Brain pericyte (primary cell): ENCODE measurements at regions not wholly inside any gene's neighbourhood (a gene's known extent, or its start where the extent isn't known, plus 50 kb on each side); places are given as distances from the start of the nearest gene placed in this dataset.

Experiments used
- DNase-seq: peaks from one replicate; pipeline ENCODE4 v3.0.0-alpha.2; 2012; ENCODE audit warnings: low read depth, low spot score

DNA sequence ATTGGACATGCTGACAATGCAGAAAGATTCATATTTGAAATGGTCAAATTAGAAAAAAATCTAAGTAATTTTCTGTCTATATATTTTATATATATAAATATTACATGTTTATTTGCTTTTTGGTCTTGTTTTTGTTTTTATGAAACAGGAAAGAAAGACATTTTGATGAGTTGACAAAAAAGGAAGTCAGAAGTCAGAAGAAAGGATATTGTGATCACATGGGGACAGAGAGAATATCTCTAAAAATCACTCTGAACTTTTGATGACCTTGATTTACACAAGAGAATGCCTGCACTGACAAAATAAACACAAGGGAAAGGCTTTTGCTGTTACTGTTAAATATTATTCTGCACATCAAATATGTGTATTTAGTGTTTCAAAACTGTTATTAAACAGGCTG lies 811.2 kb downstream of the SI start:
- DNase-seq, result no peak

DNA sequence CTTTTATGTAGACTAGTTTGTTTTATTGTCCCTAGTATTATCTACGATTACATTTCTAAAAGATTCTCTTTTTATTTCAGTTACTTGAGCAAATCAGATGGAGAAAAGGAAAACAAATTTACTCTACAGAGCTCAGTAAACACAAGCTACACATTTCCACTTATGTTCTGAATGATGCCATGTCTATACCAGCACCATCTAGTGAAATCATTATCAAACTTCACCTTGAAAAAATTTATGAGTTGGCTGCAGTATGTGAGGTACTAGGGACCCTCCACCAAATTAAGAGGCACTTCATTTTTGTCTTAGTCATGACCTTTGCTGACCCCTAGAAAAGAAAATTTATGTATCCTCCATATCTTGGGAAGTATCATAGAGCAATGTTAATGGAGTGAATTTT lies 827.4 kb downstream of the SI start:
- DNase-seq, result no peak

DNA sequence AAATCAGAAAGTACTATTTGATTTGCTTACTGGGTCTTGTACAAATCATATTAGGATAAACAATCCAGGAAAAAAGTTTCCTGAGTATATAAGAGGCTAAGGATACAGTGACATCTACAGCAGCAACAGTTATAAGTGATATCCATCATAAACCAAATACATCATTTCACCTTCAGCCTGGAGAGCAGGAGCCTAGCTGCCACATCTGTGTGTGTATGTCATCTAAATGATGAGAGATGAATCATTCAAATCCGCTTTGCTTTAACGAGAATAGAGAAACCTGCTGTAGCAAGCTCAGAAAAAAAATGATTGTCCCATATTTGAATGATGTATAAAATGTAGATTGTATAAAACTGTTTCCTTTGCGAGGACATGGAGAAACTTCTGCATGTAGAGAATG lies 841.4 kb downstream of the SI start:
- DNase-seq, result no peak

DNA sequence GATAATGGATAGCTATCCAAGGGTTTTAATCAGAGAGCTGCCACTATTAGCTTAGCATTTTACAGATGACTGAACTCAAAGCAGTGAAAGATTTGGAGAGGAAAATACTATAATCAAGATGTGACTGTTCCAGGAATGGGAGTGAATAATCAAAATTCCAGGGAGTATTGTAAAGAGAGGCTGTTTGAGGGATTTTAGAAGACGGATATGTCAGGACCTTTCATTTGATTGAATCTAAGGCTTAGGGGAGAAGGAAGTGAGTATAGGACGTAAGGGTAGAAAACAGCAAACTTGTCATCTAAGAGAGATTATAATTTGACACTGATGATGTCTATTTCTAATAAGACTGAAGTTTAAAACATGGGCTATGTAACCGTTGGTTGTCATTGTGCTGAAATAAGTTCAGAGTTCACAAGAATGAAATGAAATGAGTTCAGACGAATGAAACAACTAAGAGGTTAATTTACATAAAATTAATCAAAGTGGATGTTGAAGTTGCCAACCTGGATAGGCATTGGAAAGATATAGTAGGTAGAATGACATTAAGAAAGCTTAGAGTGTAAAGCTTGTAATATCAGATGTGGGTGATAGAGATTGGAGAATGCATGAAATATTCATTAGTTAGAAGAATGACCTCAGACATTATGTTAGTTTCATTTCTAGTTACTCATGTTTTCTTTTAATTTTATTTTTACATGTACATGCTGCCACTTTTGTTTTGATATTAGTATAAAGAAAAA lies 842.8 kb downstream of the SI start:
- no peak for DNase-seq

DNA sequence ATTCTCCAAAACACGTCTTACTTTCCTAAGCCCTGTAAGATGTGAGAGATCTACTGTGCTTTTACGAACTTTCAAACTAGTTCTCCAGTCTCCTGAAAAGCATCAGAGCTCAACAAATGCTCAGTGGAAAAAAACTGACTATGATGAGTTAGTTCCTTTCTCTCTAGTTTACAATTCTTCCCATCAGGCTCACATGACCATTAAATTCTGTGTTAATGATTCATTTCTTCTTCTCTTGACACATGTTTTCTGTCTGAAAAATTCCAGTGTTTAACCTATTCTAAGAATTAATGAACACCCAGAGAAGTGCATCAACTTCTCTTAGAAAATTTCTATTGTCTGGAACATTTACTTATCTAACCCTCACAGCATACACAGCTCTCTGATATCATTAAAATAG lies 844.3 kb downstream of the SI start:
- no peak for DNase-seq

DNA sequence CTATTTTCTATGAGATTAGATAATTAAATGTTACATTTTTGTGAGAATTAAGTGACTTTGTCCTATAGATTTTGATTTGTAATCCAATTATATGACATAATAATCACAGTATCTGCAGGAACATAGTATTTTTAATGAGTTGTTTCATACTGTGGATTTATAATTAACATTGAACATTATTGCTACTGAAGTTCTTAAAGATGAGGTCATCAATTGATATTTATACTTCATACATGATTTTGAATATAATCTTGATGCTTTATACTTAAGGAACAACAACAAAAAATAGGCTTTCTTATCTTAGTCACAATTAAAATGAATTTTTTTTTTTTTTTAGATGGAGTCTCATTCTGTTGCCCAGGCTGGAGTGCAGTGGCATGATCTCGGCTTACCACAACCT lies 846.6 kb downstream of the SI start:
- no peak for DNase-seq

DNA sequence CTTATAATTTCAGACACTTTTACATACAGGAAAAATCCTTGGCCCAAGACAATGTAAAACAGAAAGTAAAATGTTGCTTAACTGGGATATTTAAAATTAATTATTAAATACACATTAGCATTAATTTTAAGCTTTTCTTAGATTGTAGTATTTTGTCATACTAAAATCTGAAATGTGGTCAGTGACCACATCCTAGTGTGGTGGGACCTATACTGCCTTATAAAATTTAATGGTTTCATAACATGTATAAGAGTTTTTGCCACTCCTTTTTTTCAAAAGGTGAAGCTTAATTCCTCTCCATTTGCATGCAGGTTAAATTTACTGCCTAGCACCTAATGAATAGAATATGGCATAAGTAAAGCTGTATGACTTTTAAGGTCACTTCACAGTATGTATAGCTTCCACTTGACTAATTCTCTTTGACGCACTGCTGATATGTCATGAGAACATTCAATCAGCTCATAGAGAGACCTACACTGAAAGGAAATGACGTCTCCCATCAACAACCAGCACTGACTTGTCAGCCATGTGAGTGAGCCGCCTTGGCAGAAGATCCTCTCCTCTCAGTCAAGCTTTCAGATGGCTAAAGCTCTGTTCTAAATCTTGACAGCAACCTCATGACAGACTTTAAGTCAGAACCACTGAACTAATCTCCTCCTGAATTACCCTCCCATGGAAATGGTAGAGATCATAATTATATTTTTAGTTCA lies 847.8 kb downstream of the SI start:
- DNase-seq, result no peak

DNA sequence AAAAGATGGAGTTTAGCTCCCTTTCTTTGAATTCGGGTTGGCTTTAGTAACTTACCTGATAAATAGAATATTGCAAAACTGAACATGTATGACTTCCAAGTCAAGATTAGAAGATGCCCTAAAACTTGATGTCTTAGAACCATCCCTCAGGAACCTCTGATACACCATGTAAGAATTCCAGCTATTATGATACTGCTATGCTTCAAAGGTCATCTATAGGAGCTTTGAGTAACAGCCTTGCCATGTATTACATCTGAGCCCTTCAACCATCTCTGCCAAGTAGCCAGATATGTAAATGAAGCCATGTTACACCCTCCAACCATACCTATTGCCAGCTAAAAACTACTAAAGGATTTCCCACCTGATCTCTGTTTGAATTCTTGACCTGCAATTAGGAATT lies 854.2 kb downstream of the SI start:
- no peak for DNase-seq

DNA sequence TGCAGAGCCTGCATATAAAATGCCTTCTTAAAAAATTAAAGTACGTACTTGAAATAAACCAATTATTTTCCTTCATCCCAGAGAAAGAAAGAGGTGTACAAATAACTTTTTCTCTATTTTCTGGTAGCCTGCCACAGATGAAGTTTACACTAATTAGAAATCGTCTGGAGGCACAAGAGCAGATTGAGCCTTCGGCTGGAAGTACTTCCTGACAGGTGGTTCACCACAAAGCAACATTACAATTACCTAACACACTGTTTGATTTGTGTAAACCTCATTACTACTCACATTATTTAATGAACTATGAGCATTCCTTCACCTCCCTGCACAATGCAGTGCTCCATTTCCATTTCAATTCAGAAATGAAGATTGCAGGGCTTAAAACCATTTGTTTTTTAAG lies 856.1 kb downstream of the SI start:
- DNase-seq, result no peak

DNA sequence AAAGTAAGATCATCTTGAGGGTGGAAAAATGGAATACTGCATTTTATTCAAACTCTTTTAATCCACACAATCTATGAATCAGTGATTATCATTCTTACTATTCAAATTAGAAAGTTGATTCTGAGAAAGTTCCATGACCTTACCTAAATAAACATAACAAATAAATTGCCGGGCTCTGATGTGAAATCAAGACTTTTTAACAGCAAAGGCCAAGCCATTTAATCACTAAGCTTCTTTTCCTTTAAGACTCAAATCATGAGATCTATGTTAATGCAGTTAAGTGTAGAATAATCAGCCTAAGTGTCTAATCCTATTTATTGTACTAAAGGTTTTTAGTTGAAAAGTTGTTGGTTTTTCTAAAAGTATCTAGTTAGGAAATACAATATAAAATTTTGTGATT lies 857.0 kb downstream of the SI start:
- DNase-seq, result no peak

DNA sequence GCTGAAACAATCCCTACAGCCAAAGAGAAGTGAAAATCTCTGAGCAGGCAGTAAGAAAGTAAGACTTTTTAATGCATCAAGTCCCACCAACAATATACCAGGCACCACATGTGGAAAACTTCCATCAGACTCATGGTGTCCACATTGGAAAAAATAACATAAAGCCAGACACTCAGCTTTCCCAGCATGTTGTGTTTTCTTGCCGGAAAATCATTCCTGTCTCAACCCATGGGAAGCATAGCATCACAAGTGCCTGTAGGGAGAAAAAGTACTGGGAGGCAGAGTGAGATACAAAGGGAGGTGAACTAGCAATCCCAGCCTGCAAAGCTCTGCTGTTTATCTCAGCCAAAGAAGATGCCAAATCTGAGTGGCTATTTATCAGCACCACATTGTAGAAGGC lies 868.9 kb downstream of the SI start:
- peak; percentile 8 for DNase-seq

DNA sequence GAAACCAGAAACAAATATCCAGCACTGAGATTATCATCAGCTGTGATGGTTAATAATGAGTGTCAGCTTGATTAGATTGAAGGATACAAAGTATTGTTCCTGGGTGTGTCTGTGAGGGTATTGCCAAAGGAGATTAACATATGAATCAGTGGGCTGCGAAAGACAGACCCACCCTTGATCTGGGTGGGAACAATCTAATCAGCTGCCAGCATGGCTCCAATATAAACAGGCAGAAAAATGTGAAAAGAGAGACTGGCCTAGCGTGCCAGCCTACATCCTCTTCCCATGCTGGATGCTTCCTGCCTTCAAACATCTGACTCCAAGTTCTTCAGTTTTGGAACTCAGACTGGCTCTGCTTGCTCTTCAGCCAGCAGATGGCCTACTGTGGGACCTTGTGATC lies 869.5 kb downstream of the SI start:
- no peak for DNase-seq

DNA sequence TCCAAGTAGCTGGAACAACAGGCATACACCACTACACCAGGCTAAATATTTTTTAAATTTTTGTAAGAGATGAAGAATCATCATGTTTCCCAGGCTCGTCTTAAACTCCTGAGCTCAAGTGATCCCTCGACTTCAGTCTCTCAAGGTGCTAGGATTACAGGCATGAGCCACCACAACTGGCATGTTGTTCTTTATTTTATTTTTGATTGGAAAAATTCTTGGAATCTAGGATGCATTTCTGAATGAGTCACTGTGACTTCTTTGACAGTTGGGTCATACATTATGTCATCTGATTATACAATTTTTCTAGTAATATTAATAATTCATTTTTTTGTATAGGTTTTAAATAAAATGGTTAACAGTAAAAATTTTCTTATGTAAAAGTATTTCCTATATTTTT lies 870.2 kb downstream of the SI start:
- DNase-seq, result no peak

DNA sequence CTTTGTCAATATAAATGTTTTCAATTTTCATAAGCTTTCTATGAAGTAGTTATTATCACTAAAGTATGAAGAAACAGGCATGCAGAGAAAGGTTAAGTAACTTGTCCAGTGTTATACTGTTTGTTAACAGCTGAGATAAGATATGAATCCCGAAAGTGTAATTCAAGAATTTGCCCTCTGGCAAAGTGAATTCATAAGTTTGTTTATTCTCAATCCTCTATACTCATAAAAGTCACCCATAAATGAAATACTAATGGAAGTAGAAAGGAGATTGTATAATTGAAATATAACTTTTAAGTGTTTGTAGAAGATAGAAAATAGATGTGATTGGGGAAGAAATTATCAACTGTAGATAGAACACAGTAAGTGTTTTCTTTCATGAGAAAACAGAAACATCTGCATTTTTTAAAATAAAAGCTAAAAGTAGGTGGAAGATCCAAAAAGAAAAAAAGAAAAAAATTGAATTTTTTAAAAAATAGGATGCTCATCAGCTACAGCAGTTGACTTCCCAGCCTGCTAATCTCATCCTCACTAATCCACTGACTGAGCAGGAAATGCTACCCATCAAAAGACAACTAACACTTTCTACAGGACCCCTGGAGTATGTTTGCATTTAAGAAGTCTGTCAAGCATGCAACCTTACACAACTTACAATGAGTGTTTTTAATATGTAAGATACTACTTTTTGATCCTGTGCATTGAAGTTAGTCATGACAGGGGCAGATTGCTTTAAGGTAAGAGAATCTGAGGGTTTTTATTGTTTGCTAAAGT lies 878.1 kb downstream of the SI start:
- no peak for DNase-seq

DNA sequence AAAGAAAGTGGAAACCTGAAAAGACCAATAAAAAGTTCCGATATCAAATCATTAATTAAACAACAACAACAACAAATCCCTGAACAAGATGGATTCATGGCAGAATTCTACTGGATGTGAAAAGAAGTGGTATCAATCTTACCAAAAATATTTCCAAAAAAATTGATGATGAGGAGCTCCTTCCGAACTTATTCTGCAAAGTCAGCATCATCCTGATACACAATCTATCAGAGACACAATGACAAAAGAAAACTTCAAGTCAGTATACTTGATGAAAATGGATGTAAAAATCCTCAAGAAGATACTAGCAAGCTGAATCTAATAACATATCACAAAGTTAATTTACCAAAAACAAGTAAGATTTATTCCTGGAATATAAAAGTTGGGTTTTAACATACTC lies 881.8 kb downstream of the SI start:
- DNase-seq, result no peak

DNA sequence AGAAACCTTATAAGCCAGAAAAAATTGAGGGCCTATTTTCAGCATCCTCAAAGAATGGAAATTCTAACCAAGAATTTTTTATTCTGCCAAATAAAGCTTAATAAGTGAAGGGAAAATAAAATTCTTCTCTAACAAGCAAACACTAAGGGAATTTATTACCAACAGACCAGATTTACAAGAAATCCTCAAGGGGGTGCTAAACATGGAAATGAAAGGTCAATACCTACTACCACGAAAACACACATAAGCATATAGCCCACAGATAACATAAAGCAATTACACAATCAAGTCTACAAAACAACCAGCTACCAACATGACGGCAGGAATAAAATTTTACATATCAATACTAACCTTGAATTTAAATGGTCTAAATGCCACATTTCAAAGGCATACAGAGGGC lies 883.5 kb downstream of the SI start:
- no peak for DNase-seq

DNA sequence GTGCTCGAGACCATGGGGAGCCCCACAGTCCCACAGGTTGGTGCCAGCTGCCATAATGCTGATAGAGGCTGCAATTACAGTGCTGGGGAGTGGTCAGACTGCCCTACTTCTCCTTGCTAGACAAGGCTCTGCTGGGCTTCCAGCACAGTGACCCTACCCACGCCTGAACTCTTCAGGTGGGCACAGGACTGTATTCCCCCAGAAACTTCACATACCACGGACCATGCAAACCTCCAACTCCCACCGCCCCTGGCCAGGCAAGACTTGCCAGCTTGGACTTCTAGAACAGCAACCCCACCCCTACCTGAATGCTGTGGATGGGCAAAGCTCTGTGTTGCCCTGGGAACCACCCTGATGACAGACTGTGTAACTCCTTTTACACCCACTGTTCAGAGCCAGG lies 885.3 kb downstream of the SI start:
- DNase-seq, result no peak

DNA sequence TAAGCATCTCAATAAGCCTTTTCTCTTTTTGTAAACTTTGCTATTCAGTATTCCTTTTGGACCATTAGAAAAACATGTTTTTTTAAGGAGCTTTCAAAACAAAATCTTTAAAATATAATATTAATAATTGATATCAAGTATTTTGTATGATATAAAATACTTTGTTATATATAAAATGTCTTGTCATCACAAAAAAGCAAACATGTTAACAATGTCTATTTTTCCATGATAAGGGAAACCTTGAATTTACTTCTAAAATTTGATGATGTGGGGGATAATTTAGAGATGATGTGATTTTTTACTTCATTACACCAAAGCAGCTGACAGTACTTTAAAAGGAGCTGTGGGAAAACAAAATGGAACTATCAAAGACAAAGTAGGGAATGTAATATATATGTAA lies 887.7 kb downstream of the SI start:
- DNase-seq, result no peak

DNA sequence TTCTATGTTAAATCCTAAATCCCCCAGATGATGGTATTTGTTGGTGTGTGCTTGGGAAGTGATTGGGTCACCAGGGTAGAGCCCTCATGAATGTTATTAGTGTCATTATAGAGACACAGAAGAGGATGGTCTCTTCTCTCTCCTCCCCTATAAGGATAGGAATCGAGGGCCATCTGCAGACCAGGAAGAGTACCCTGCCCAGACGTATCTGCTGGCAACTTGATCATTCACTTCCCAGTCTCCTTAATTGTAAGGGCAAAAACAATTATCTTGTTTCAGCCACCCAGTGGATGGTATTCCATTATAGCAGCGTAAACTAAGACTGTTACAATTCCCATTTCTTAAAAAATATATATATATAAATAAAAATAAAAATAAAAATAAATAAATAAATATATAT lies 892.2 kb downstream of the SI start:
- DNase-seq, result no peak

DNA sequence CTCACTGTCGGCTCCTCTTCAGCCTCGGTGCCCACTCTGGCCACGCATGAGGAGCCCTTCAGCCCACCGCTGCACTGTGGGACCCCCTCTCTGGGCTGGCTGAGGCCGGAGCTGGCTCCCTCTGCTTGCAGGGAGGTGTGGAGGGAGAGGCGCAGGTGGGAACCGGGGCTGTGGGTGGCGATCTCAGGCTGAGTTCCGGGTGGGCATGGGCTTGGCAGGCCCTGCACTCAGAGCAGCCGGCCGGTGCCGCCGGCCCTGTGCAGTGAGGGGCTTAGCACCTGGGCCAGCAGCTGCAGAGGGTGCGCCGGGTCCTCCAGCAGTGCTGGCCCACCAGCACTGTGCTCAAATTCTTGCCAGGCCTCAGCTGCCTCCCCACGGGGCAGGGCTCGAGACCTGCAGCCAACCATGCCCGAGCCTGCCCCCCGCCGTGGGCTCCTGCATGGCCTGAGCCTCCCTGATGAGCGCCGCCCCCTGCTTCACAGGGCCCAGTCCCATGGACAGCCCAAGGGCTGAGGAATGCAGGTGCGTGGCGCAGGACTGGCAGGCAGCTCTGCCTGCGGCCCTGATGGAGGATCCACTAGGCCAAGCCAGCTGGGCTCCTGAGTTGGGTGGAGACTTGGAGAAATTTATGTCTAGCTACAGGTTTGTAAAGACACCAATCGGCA lies 899.1 kb downstream of the SI start:
- no peak for DNase-seq

DNA sequence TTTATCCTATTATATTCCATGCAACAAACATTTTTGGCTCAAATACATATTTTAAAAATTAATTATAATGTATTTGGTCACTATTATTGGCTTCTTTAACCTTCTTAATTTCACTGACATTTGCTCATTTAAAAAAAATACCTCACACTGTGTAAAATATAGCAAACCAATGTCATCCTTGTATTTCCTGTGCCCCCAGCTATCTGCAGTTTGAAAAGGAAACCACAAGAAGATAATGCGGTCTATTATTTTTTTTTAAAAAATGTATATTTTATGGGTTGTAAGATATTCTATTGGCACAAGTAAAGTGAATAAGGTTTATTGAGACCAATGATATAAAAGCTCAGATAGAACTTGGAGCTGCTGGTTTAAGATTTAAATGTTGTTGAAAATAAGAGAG lies 904.2 kb downstream of the SI start:
- no peak for DNase-seq

DNA sequence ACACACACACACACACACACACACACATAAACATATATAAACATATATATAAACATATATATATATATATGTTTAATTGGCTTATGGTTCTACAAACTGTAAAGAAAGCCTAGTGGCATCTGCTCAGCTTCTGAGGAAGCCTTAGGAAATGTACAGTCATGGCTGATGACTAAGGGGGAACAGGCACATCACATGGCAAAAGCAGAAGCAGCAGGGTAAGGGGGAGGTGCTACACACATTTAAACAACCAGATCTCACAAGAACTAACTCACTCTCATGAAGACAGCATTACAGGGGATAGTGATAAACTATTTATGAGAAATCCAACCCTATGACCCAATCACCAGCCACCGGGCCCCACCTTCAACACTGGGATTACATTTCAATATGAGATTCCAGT lies 922.9 kb downstream of the SI start:
- no peak for DNase-seq
